ENCODE measurements at regions not wholly inside any gene's neighbourhood (a gene's known extent, or its start where the extent isn't known, plus 50 kb on each side); places are given as distances from the start of the nearest gene placed in this dataset.
"Not testable (repeated sequence)": the region's sequence is repeated elsewhere in the genome, so short reads cannot be mapped to it uniquely, and the experiment has no call there.

DNA sequence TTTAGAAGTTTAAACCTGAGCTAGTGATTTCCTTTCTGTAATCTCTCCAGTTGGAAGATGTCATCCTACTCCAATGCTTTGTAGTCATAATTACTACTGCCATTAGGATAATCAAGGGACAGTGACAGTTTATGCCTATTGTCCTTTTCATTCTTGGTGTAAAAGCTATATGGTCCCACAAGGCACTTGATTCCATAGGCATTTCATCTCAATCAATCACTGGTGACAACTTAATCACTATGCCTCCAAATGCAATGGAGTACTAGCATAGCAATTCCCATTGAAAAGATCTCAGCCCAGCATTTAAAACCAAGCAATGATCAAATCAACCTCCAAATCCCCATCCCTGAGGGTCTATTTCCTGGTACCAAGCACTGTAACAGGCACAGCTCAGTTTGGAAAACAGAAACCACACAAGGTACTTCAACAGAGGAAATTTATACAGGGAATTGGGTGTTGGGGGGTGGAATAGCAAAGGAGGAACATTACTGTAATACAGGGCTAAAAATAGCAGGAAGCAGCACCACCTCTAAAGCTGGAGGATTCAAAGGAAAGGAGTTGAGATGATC is 51.0 kb downstream of the FHIP2A start:
- no peak for DNase-seq (ENCODE audit: low read depth in 1 of 2, low spot score in 1 of 2)

DNA sequence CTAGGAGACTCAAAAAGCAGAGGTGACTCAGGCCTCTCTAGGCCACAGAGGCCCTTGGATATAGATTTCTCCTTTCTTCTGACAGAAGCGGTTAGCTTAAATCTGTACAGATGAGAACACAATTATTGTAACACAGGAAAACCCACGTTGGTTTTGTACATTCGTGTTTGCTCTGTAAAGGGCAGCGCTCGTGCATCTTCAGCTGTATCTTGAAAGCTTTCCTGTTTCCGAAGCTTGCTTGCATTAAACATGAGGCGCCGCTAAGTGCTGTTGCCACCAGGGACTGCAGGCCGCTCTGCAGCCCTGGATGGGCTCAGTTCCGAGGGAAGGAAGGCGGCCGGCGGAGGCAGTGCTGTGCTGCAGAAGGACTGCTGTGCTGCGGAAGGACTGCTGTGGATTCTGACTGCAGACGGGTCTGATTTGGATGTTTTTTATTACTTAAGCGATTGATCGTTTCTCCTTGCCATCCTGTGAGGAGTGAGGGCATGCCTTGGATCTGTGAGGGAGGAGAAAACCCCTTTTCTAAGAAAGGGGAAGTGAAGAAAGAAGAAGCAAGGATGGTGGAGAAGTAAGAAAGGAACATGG is 53.3 kb downstream of the FHIP2A start:
- no peak for DNase-seq (ENCODE audit: low read depth in 1 of 2, low spot score in 1 of 2)

DNA sequence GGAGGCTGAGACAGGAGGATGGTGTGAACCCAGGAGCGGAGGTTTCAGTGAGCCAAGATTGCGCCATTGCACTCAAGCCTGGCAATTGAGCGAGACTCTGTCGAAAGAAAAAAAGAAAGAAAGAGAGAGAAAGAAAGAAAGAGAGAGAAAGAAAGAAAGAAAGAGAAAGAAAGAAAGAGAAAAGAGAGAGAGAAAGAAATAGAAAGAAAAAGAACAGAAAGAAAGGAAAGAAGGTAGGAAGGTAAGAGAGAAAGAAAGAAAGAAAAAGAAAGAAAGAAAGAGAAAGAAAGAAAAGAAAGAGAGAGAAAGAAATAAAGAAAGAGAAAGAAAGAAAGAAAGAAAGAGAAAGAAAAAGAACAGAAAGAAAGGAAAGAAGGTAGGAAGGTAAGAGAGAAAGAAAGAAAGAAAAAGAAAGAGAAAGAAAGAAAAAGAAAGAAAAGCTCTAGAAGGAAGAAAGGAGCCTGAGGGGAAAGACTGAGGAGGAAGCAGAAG is 54.1 kb downstream of the FHIP2A start:
- not testable (repeated sequence) for DNase-seq (ENCODE audit: low read depth in 1 of 2, low spot score in 1 of 2)

DNA sequence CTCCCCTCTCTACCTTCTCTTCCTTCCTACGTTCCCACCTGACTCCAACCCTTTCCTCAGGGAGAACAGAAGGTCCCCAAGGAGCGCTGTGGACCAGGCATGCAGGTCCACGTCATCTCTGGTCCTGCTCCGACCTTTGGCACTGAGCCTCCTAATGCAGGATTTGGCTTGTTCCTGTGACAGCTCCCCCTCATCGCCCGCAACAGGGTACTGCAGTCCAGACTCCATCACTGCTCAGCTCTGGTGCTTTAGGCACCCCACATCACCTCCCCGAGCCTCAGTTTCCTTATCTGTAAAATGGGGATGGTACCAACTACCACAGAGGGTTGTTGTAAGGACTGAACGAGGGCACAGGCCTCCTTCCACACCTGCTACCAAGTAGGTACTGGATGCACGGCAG is 54.6 kb downstream of the FHIP2A start:
- DNase-seq (ENCODE audit: low read depth in 1 of 2, low spot score in 1 of 2) = no peak

DNA sequence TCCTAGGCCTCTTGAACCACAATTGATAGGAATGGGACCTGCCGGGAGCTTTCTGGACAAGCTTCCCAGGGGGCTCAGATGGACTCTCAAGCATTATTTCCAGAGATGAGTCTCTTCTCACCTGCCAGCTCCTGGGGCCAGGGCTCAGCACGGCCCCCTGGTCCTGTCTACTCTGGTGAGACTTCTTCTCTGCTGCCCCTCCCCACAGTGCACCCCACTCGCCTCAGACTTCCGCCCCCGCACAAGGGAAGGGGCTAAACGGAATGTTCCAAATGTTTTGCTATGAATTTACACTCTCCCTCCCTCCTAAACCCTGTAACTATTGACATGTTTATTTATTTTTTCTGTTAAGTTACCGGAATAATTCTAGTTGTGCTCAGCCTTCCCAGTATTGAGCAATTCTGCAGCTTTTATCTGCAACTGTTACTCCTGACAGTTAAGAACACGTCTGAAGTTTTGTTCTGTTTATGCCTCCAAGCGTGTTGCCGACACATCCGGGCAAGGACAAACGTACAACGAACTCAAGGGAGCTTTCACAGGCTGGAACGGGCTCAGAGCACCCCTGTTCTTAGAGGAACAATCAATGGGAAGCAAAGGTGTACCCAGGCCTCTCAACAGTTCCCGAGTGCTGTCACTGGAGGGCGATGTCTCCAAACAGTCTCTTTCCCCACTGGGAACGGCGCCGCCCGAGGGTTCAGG is 55.2 kb downstream of the FHIP2A start:
- peak in 1 of 2 donors; percentile 6 for DNase-seq (ENCODE audit: low read depth in 1 of 2, low spot score in 1 of 2)

DNA sequence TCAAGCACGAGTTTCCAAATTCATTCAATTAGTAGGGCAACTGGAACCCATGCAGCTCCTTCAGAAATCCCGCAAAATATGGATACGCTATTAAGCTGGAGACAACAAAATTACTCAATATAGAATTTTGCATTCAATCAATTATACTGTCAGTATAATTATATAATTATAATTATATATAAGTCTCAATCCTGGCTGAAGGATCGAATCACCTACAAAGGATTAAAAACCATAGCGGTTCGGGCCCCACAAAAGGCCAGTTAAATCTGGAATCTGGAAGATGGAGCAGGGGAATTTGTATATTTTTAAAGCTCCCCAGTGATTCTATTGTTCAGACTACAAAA is 55.7 kb downstream of the FHIP2A start:
- no peak for DNase-seq (ENCODE audit: low read depth in 1 of 2, low spot score in 1 of 2)

DNA sequence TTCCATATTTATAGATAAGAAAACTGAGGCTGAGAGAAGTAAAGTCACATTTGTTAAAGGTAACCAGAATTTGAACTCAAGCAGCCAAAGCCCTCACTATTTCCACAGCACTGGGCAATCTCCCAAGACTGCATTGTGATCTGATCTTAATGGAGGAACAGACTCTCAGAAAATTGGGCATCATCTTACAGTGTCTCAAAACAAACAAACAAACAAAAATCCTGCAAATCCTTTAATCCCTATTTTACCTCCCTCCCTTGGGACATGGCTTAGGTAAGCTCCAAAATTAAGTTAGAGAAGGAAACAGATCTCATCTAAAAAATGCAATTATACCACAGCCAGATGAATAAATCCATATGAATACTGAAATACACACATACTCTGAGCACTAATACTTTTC is 57.5 kb downstream of the FHIP2A start:
- DNase-seq (ENCODE audit: low read depth in 1 of 2, low spot score in 1 of 2) = no peak

DNA sequence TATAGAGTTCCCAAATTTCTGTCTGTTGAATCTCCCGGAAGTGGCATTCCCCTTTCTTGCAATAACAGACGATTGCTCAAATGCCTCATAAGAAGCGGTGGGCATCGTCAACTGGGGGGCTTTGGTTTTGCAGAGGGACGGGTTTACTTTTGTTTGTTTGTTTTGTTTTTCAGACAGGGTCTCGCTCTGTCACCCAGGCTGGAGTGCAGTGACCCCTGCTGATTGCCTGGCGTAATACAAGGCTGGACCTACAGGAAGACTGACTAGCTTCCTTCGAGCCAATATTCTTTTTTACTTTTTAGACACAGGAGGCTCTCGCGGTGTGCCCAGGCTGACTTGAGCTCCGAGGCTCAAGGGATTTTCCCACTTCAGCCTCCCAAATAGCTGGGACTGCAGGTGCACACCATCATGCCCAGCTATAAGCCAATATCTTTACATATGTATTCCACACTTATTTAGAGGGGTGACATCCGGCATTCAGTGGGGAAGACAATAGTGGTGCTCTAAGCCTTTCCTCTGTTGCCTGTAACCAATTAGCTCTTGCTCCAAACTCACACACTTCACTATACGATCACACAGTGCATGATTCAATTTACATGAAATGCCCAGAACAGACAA is 58.1 kb downstream of the FHIP2A start:
- no peak for DNase-seq (ENCODE audit: low read depth in 1 of 2, low spot score in 1 of 2)

DNA sequence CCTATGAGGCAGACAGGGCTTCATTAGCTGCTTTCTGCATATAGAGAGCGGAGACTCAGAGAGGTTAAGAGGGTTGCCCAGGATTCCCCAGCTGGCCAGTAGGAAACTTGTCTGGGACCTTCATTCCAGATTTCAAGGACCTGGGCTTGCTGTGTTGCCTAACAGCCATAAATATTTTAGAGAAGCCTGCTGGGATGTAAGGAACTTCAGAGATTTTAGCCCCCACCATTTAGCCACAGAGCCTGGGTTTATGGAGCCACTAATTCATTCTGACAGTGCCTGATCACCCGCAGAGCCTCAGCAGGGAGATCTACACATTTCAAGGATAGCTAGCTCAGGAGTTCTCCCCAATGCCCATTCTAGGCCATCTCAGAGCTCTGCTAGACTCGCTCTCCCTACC is 56.6 kb upstream of the TRUB1 start:
- no peak for DNase-seq (ENCODE audit: low read depth in 1 of 2, low spot score in 1 of 2)

DNA sequence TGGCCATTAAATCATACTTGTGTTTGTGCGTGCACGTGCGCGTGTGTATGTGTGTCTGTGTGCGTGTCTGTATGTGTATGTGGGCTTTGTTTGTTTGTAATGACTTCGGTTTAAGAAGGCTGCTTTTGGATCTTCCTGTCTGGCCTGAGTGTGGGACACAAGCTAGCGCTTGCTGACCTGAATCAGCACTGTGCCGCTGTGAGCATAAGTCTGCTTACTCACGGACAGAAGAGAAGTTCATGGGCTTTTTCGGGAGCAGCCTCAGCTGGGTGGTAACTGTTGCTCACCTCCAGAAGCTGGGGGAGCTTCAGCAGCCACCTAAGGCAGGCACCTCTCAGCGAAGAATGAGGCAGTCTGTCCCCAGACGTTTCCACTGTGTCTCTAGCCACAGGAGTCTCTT is 56.1 kb upstream of the TRUB1 start:
- DNase-seq (ENCODE audit: low read depth in 1 of 2, low spot score in 1 of 2) = no peak

DNA sequence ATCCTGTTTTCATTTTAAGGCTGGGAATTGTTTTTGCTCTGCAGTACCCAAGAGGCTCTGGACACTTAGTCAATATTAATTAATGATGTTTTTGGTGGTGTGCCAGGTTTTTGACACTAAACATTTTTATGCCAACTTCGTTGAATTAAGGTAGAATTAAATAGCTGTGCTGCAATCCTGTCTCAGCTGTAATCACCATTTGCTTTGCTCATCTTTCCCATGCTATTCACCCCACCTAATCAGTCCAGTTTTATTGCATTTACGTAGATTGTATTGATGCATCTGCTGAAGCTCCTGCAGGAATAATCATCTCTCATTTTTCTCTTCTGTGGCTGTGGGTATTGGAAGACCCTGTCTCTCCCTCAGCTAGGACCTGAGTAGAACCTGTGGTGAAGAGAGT is 52.6 kb upstream of the TRUB1 start:
- no peak for DNase-seq (ENCODE audit: low read depth in 1 of 2, low spot score in 1 of 2)

Measured in activated CD4-positive, alpha-beta T cell treated with anti-CD3 and anti-CD28 coated beads, Interleukin-2, amount 50 U/mL, for 24 hours (primary cell).